ENCODE measurements at regions not wholly inside any gene's neighbourhood (a gene's known extent, or its start where the extent isn't known, plus 50 kb on each side); places are given as distances from the start of the nearest gene placed in this dataset.

DNA sequence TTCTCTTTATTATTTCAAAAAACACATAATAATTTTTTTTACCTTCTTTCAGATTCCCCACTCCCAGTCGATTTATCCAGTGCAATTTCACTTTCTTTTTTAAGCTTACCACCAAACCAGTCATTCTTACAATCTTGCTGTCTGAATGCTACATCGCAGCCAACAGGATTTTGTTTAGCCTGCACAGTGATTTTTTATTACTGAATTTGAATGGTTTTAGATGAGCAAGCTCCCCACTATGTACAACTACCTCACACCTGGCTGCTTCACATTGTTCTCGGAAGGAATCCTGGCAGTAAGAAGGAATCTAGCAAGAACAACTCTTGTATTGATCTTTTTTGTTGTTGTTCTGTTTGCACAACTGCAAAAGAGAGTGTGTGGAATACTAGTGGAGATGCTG is 668.1 kb upstream of the WWC1 start:
- no peak for DNase-seq

DNA sequence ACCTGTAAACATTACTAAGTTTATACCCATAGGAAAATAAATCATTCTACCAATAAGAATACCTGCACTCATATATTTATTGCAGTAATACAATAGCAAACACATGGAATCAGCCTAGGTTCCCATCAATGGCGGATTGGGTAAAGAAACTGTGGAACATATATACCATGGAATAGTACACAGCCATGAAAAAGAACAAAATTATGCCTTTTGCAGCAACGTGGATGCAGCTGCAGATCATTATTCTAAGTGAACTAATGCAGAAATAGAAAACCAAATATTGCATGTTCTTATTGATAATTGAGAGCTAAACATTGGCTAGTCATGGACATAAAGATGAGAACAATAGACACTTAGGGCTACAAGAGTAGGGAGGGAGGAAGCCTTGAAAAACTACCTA is 667.4 kb upstream of the WWC1 start:
- DNase-seq: no peak

DNA sequence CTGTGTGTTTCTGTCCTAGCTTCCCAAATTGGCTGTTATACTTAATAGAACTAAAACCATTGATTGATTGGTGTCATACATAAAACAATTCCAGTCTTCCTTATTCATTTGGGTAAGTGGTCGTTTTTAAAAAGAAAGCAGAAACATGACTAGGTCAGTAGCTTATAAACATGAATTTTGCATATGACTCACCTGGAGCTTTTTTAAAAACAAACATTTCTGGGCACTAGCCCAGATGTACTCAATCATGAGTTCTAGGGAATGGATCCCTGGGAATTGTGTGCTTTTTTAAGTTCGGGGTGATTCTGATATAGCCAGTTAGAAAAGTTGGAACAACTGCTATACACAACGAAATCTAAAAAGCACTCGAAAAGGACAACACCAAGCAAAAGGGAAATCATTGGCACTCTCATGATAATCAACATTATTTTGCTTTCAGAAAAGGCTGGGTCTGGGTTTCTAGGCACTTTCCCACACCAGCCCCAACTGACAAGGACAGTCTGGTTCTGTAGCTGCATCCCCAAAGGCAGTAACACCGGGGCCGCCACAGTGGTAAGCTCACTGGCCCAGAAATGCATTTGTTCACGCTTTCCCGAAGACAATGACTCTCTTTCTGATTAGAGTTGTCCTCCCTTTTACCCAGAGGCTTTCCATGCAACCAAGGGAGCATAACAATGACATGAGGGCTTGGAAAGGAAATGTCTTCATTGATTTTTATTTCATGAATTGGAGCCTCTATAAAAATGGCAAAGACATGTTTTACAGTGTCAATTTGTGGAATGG is 664.9 kb upstream of the WWC1 start:
- DNase-seq: no peak

DNA sequence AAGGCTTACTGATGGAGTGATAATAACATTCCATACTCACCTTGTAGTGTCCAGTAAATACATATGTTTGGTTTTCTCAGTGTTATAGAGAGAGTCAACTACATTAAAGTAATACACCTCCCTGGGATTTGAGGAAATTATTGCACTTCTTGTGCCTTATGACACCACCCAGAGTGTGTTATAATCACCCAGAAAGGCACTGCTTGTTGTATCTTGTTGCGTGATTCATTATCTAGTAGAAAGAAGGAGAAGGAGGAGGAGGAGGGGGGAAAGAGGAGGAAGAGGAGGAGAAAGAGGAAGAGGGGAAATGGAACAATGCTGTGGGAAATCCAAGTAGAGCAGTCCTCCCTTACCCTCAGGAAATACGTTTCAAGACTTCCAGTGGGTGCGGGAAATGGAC is 661.8 kb upstream of the WWC1 start:
- no peak for DNase-seq

DNA sequence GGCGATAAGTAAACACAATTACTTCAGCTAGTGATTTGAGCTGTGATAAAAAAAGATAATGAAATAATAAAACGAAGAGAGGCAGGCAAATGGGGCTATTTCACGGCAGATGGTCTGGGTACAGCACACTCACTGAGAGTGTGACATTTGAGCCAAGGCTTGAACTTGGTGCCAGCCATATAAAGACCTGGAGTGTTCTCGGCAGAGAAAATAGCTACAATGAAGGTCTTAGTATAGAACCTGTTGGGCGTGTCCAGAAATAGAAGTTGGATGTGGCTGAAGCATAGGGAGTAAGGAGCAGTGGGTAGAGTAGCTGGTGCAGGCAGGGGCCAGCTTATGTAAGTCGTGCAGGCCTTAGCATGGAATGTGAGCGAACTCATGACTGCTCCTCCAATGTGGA is 660.3 kb upstream of the WWC1 start:
- no peak for DNase-seq

DNA sequence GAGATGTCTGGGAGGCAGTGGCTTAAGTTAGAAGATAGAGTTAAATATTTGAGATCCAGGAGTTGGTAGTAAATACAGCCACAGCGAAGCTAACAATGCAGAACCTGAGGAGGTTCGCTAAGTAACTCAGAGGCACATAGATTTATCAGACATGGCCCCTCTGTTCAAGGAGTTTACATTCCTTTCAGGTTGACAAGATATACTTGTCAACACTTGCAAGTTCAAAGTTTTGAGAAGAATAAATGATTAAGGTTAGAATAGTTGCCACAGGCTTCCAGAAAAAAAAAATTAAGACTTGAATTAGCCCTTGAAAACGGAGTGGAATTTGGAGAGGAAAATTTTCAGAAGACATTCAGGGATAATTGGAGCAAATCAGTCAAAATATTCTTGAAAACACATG is 658.3 kb upstream of the WWC1 start:
- DNase-seq: no peak

DNA sequence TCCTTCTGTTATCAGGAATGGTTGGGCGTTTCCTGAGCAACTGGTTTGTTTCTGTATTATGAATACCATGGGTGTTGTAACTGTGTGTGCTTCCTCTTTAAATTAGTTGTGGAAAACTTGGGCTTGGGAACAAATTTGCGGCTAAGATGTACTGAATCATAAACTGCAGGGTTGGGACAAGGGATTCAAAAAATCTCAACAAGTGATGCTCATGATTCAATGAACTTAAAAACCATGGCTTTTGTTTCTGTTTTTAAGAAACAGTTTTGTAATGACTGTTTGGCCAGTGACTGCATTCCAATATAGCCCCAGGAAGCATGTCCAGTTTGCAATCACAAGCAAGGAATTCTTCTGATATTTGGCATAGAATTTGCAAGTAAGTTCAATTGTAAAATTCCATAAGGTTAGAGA is 657.5 kb upstream of the WWC1 start:
- DNase-seq: no peak

DNA sequence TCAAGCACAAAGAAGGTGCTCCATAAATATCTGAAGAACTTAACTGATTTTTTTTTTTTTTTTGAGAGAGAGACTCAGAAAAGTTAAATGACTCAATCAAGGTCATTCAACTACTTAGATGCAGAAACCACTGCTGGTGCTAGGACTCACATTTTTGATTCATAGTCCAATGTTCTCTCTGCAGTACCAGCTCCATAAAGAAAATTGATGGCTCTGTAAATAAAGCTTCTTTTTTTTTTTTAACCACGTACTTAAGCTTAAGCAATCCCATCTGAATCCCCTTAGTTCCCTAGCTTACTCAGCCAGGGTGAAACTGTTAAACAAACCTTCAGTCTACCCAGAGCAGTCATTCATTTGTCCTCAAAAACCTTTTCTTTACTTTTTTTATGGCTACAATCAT is 657.0 kb upstream of the WWC1 start:
- DNase-seq: no peak

DNA sequence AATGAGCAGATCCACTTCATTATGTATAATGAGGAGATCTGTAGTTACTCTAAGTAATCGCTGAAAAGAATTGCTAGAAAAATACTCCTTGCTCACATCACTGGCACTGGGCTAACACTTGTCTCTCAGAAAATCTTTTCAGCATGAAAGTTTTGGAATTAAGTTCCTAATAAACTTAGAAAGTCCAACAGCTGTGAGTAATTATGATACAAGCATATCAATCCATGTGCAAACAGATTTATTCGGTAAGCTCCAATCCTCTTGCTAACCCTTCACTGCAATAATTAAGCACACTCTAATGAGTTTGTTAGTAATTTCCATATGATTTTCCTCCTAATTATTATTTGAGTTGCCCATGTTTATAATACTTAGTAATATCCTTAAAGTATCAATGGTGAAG is 652.6 kb upstream of the WWC1 start:
- no peak for DNase-seq

DNA sequence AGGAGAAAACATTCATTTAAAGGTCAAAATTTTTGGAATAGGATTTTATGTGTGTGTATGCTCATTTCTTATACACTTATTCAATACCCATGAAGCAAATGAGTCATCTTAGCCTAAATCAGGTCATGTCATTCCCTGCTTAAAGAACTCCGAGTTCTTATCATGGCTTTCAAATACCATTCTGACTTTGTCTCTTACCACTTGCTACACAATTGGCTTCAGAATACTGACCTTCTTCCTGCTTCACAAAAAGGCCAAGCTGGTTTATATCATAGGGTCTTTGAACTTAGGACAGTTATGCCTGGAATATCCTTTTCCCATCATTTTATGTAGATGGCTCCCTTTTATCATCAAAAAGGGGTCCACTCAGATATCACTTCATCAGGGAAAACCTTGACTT is 652.2 kb upstream of the WWC1 start:
- DNase-seq: no peak

DNA sequence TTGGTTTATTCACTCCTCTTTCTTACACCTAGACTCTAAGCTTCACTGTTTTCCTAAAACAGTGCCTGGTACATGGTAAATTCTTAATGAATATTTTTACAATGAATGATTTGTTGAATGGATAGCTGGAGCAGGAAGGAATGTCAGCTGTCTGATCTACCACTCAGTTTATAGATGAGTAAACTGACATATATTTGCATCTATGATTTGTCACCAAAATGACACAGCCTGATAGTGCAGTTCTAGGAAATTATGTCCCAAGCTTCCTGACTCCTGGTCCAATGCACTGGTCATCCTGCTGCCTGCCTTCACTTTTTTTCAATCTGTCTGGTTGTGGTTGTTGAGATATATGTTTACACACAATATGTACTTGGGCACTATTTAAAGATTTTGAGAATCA is 651.7 kb upstream of the WWC1 start:
- DNase-seq: no peak

DNA sequence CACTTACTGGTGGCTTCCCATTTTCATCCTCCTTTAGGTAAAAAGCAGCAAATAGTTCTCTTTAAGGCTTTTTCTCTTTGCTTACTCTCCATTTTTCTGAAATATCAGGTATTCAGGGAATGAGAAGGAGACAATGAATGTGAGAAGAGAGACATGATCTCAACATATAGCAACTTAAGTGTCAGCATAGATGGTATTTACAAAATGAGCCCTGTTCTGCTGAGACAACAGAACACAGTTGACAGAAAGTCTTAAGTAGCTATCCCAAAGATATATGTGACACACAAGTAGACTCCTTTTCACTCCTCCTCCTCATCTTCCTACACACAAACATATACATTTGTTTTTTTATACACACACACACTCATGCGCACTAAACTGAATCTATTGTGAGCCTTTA is 649.3 kb upstream of the WWC1 start:
- no peak for DNase-seq

DNA sequence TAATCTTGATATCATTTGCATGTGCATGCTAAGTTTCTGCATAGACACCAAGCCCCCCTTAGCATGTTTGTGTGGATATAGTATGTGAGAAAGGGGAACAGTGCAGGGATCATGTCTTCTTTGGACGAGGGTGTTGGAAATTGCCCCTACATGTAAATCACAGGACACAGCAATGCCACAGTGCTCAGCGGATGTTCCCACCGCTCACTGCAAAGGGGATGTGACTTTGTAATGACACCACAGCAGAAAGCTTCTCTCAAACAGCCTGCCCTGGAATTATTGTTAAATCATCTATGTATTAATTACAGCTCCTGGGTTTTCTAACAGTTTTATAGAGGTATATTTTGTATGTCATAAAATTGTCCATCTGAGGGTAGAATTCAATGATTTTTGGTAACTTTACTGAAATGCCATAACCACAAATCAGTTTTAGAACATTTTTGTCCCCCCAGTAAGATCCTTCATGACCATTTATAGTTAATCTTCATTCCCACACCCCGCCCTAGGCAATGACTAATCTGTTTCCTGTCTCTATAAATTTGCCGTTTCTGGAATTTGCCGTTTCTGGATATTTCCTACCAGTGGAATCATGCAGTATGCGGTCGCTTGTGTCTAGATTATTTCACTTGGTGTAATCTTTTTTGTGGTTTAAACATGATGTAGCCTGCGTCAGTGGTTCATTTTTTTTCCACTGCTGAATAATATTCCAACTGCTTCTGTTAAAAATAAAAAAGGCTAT is 648.5 kb upstream of the WWC1 start:
- DNase-seq: no peak

DNA sequence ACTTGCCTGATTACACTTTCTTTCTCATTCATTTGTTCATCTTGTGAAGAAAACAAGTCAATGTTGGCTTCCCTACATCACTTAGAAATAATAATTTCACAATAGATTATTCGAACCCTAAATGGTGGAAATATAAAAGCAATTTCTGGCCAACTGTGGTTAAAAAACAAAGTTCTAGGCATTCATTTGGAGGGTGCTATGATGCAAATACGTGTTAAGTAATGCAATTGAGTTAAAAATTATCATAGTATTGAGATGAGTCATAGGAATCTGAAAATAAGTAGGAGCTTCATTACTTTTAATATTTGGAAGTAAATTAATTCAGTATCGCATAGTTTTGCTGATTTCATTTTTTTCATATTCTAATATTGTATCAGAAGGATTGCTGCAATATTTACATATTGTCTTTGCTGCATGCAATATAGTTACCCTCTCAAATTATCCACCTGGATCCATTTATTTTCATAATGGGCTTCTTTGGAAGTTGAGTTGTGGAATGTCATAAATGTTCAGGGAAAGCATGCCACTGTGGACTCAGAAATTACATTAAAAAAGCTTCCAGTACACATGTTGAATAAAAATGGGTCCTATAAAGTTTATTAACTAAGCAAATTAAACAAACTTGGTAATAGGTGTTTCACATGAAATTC is 647.7 kb upstream of the WWC1 start:
- no peak for DNase-seq

DNA sequence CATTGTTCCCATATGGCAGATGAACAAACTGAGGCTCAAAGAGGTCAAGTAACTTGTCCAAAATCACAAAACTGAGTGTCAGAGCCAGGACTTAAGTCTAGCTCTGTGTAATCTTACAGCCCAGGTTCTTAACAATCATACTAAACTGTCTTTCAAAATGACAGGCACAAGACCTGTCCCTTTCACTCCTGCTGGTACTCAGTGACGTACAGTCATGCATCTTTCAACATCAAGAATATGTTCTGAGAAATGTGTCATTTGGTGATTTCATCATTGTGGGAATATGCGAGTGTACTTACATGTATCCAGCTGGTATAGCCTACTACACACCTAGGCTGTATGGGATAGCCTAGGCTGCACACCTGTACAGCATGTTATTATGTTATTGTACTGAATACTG is 646.8 kb upstream of the WWC1 start:
- no peak for DNase-seq

DNA sequence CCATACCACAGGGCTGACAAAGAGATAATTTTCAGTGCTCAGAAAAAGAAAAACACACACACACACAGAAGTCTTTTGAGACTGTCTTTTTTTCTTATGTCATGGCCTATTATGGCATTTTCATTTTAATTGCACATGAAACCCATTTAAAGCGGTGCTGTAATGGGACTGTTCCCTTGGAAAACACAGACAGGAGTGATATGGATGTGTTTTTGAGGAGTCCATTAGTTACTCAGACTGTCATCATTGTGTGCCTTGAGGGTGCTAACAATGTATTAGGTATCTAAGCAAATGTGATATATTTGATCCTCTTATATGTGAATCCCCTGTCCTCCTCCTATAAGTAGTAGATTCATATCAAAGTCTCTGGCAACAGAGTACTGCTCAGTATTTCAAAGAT is 642.0 kb upstream of the WWC1 start:
- no peak for DNase-seq

DNA sequence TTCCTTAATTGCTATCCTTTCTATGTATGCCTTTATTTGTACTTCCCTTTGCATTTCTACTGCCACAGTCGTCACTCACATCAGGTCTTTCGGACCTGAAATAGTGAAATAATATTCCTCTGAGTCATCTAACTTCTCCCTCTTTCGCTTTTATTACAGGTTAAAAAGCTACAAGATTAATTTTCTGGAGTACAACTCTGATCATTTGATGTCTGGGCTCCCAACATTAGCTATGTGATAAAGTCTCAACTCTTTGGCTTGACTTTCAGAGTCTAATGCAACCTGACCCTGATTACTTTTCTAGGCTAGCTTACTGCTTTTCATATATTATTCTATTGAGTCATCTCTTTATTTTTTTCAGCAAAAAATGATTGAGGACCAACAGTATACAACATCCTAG is 638.8 kb upstream of the WWC1 start:
- no peak for DNase-seq

DNA sequence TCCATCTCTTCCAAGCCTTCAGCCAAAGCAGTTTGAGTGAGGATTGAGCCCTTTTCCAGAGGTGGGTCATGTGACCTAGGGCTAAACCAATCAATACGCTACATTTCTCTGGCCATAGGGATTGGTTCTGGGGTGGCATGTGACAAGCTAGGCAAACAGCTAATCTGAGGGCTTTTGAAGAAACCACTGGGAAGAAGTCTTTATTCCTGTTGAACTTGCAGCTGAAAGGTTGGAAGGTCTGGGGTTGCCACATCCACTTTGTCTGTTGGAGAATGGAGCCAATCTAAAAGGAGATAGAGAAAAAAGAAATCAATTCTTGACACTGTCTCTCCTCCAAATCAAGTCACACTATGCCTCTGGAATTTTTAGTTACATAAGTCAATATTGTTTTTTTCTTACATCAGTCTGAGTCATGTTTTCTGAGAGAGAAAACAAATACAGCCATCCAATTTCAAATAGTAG is 637.8 kb upstream of the WWC1 start:
- DNase-seq: no peak

DNA sequence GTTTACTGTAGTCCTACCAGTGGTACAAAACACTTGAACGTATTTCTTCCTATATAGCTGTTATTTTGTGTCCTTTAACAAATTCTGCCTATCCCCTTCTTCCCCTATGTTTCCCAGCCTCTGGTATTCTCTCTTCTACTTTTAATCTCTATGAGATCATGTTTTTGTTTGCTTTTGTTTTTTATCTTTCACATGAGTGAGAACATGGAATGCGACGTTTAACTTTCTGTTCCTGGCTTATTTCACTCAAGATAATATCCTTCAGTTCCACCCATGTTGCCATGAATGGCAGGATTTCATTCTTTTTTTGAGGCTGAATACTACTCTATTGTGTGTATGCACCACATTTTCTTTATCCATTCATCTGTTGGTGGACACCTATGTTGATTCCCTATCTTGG is 634.4 kb upstream of the WWC1 start:
- DNase-seq: no peak

DNA sequence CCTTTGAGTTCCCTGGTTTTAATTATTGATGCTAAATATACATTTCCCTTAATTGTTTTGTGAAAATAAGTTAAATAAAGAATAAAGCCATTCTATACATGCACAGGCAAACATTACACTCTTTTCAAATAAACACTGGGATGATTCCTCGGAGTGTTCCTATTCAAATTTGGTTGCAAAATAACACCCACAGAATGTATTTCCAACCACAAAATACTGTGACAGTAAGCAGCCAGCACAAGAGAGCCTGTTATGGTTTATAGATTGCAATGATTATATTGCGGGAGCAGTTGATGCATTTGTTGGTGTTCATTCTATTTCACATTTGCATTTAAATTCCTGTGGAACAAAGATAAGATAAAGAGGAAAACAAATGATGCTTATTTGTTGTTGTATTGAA is 632.6 kb upstream of the WWC1 start:
- no peak for DNase-seq

DNA sequence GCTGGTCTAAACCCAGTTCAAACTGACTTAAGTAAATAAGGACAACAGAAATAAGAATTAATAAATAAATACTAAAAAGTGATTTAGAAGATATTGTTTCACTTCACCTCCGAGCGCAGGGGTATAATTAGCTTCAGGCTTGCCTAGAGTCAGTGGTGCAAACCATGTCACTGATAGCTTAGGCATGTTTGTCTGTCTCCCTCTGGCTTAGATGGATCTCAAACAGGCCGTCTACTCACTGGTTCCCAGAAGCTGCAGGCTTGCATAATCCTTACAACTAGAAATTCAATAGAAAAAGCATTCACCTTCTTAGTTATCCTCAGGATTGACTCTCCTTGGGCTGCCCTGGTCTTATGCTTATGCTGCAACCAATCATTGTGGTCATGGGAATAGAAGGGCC is 629.8 kb upstream of the WWC1 start:
- no peak for DNase-seq

DNA sequence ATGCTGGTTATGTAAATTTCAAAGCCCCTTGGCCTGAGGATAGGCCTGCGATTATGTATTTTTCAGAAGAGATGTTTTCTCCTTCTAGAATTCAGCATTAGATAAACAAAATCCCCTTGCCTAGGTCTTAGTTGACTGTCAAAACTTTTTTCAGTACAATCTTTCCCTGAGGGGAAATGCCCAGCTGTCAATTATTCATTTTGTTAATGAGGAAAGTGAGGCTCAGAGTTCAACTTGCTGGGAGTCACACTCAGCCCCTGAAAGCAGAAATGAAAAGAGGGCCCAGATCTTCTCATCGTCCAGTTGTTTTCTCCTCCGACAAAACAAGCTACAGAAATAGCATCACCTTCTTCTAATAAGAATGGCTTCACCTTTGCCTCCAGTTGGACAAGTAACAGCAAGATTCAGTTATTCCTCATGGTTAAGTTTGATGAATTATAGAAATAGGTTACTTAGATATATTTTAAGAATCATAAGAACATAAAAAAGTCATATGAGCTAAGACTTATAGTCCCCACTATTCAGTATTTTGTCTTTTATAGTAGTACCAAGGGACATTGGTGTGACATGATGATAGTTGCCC is 627.1 kb upstream of the WWC1 start:
- no peak for DNase-seq

DNA sequence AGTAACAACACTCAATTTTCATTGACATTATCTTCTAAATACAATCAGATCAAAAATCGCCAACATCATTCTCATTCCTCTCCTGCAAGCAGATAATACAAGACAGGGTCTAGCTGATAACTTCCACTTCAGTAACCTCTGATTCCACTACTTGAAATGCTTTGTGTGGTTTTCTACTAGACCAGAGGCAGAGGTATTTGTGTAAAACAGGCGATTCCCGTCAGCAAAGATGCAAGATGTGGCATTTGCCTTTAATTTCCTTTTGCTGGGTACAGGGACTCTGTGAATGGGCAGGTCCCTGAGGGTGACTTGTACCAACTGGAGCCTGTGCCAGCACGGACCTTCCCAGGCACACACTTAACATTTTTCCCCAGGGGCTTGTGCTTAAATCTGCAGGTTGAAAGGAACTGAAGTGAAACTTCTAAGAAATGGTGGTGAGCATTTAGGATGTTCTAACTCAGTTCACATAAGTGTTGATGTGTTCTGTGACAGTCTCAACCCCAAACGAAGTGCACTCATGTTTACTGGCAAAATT is 625.5 kb upstream of the WWC1 start:
- DNase-seq: no peak

DNA sequence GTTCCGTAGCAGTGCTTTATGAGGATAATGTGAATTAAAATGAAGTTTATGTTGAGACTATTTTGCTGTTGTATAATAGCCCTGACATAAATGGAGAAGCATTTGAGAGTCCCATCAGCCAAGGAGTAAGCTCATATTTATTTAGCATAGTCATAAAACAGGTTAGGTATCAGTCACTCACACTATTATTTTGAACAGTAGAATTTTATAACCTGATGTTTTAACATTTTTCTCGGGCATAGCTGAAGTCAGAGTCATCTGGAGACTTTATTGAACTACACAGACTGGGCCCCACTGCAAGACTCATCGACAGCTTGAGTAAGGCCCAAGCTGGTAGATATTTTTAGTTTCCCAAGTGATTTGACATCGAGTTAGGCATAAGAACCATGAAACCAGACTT is 620.3 kb upstream of the WWC1 start:
- no peak for DNase-seq
